Kidney (tissue), 13 donors: ENCODE measurements at regions not wholly inside any gene's neighbourhood (a gene's known extent, or its start where the extent isn't known, plus 50 kb on each side); places are given as distances from the start of the nearest gene placed in this dataset.

Source experiments
- DNase-seq, 5 donors: peaks; one replicate each; pipeline ENCODE4 v3.0.0-alpha.2; 2013 to 2020
- FAIRE-seq: peaks from 2 replicates; lab custom pipeline; 2012; peaks lifted over from hg19 to GRCh38; lab: Jason Lieb, UNC
- H3K27ac ChIP-seq, 2 donors: one replicate each; pipeline ENCODE4 v1.7.0; 2013; ENCODE audit warnings: low read depth in 2 of 2, low read length in 2 of 2, inconsistent platforms in 1 of 2
- H3K27me3 ChIP-seq: one replicate; pipeline ENCODE4 v1.7.1; 2013; ENCODE audit warnings: low read length, inconsistent platforms; ENCODE audit not compliant: control insufficient read depth, insufficient read depth
- H3K36me3 ChIP-seq, 3 donors: one replicate each; pipeline versions ENCODE4 v1.7.0 to v1.7.1; 2013; ENCODE audit warnings: low read length in 3 of 3, control low read depth in 1 of 3, inconsistent platforms in 1 of 3; ENCODE audit not compliant: insufficient read depth in 3 of 3, control insufficient read depth in 2 of 3
- H3K4me1 ChIP-seq, 3 donors: one replicate each; pipeline versions ENCODE4 v1.7.0 to v1.7.1; 2013; ENCODE audit warnings: low read length in 3 of 3, inconsistent platforms in 1 of 3, low read depth in 1 of 3; ENCODE audit not compliant: control insufficient read depth in 2 of 3, insufficient read depth in 2 of 3
- H3K4me3 ChIP-seq, 3 donors: one replicate each; pipeline versions ENCODE4 v1.7.0 to v1.8.1; 2013; ENCODE audit warnings: low read length in 3 of 3, control low read depth in 1 of 3, inconsistent platforms in 1 of 3
- H3K9ac ChIP-seq, 3 donors: one replicate each; pipeline versions ENCODE4 v1.7.0 to v1.7.1; 2013; ENCODE audit warnings: low read length in 3 of 3, control low read depth in 1 of 3, inconsistent platforms in 1 of 3
- H3K9me3 ChIP-seq, 3 donors: one replicate each; pipeline versions ENCODE4 v1.7.0 to v1.7.1; 2013; ENCODE audit warnings: low read length in 3 of 3, control low read depth in 1 of 3, inconsistent platforms in 1 of 3; ENCODE audit not compliant: control insufficient read depth in 2 of 3, insufficient read depth in 1 of 3
- intact Hi-C: fragments of 100-400 bp; cut with DNase I; formaldehyde crosslinking; loops from one replicate; pipeline ENCODE4 v1.11.1; 2022
- TF ChIP-seq, protein P1 (sequence below): IDR thresholded peaks from 3 replicates; pipeline ENCODE4 v1.5.1; 2012; ENCODE audit warnings: mild to moderate bottlenecking, moderate library complexity, borderline replicate concordance; ENCODE audit not compliant: insufficient read depth; ENCODE audit errors: extremely low read depth
- donor health status: control.
- donor health status: control.
- donor health status: control.
- donor health status: control.
- donor health status: control.
- donor health status: DM: yes; HTN: yes; CAD: no.
- donor health status: Normal renal cell carcinoma (clear cell type).

DNA sequence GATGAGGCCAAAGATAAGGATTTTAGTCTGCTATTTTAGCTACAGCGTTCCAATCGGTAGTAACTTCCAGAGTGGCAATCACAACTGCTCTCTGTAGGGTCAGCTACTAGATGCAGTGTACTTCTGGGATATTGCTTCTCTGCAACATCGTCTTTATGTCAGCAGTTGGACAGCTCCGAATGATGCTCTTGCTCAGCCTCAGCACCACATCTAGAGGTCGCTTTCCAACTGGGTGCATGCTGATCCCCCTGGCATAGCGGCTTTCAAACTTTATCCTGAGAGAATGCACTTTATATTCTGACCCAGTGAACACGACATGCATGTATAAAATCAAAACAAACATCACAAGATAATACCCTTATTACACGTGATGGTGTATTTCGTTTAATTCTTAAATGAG lies 219.6 kb downstream of the C11orf87 start:
- Histone ChIP-seq H3K27me3 (no peaks in the 10 kb centered on the region), H3K36me3 (no peaks in the 10 kb centered on the region), H3K9ac (no peak overlapping the region), H3K9me3 (no peaks in the 10 kb centered on the region), H3K4me3 (no peak overlapping the region), H3K27ac (no peak overlapping the region), H3K4me1 (no peaks in the 10 kb centered on the region)
- DNase-seq (peak in 4 of 5 donors; percentile 40 to 84 (median 65)), FAIRE-seq (no peak)
- intact Hi-C loops, result no loop called here
- TF ChIP-seq, protein P1, sequence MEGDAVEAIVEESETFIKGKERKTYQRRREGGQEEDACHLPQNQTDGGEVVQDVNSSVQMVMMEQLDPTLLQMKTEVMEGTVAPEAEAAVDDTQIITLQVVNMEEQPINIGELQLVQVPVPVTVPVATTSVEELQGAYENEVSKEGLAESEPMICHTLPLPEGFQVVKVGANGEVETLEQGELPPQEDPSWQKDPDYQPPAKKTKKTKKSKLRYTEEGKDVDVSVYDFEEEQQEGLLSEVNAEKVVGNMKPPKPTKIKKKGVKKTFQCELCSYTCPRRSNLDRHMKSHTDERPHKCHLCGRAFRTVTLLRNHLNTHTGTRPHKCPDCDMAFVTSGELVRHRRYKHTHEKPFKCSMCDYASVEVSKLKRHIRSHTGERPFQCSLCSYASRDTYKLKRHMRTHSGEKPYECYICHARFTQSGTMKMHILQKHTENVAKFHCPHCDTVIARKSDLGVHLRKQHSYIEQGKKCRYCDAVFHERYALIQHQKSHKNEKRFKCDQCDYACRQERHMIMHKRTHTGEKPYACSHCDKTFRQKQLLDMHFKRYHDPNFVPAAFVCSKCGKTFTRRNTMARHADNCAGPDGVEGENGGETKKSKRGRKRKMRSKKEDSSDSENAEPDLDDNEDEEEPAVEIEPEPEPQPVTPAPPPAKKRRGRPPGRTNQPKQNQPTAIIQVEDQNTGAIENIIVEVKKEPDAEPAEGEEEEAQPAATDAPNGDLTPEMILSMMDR, result no peak

DNA sequence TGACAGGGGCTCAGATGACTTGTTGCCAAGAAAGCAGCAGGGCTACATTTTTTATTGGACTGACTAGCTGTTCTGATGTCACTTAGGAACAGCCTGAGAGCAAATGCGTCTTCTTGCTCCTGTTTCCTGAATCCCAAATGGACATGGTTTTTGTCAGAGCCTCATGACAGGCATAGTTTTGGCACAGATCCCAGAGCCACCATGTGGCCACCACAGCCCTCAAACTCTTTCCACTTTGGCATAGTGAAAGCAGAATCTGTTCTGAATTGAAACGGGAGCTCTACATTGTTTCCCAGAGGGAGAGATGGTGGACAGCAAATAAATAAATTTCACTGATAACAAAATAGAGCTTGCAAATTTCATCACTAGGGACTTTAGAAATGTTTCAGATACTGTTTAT lies 222.2 kb downstream of the C11orf87 start:
- DNase-seq, result peak in 2 of 5 donors; percentile 6 to 46
- no peaks in the 10 kb centered on the region for H3K4me1 ChIP-seq
- TF ChIP-seq, protein P1, result no peak
- H3K9ac ChIP-seq, result no peak overlapping the region
- H3K9me3 ChIP-seq, result no peaks in the 10 kb centered on the region
- no peaks in the 10 kb centered on the region for H3K36me3 ChIP-seq
- H3K27me3 ChIP-seq, result no peaks in the 10 kb centered on the region
- no peak overlapping the region for H3K27ac ChIP-seq
- intact Hi-C loops, result no loop called here
- no peak overlapping the region for H3K4me3 ChIP-seq
- FAIRE-seq, result no peak

DNA sequence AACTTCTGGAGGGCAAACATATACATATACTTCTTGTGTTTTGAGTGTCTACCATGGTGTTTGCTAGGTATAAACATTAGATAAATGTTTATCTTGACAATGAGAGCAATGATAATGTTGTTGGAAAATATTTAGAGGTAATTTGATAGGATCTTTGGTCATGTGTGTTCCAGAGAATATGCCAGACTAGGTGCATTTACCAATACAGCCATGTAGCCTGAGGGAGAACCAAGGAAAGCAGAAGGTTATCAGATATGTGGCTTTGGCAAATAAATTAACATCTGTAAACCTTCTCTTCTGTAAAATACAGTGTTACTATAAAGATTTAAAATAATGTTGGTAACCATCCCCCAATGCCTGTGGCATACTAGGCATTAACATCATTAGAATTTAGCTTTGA lies 226.8 kb downstream of the C11orf87 start:
- Histone ChIP-seq H3K27me3 (no peaks in the 10 kb centered on the region), H3K36me3 (no peaks in the 10 kb centered on the region), H3K9ac (no peak overlapping the region), H3K9me3 (no peaks in the 10 kb centered on the region), H3K4me3 (no peak overlapping the region), H3K4me1 (no peaks in the 10 kb centered on the region), H3K27ac (no peak overlapping the region)
- no peak for DNase-seq
- FAIRE-seq, result no peak
- TF ChIP-seq, protein P1, result no peak
- intact Hi-C loops, result no loop called here

DNA sequence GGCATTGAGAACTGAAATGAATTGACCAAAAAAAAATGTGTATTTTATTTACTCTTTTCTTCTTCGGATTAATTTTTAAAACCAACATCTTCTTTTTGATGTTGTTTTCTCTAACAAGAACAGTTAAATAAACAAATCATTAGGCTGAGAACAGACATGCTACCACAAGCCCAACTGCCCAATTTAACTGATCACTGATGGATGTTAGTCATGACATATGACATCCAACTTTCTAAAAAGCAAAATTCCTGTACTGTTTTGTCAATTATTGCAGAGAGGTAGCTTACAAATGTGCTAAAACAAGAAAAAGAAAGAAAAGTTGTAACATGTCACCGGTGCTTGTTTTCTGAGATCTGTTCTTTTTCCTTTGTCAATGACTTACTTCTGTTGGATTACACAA lies 232.1 kb downstream of the C11orf87 start:
- no peaks in the 10 kb centered on the region for H3K36me3 ChIP-seq
- no peaks in the 10 kb centered on the region for H3K27me3 ChIP-seq
- FAIRE-seq (no peak), DNase-seq (no peak)
- intact Hi-C loops, result no loop called here
- H3K9ac ChIP-seq, result no peak overlapping the region
- no peaks in the 10 kb centered on the region for H3K4me1 ChIP-seq
- H3K27ac ChIP-seq, result no peak overlapping the region
- TF ChIP-seq, protein P1, result no peak
- no peaks in the 10 kb centered on the region for H3K9me3 ChIP-seq
- H3K4me3 ChIP-seq, result no peak overlapping the region
